Activated T-helper 1 cell treated with anti-CD3 and anti-CD28 coated beads, Interleukin-2, amount 50 U/mL, for 16 hours (primary cell): ENCODE measurements at regions not wholly inside any gene's neighbourhood (a gene's known extent, or its start where the extent isn't known, plus 50 kb on each side); places are given as distances from the start of the nearest gene placed in this dataset.

Experiments
- DNase-seq, 2 donors: peaks; one replicate each; pipeline ENCODE4 v3.0.0-alpha.2; 2020; ENCODE audit warnings: low read depth in 1 of 2, low spot score in 1 of 2

GRCh38 chr18:78178812-78179211 lies 800.8 kb upstream of the SALL3 start:
- DNase-seq, result no peak

- DNase-seq, result no peak
These were observed 798.9 kb upstream of the SALL3 start for GRCh38 chr18:78180741-78181140.

DNA sequence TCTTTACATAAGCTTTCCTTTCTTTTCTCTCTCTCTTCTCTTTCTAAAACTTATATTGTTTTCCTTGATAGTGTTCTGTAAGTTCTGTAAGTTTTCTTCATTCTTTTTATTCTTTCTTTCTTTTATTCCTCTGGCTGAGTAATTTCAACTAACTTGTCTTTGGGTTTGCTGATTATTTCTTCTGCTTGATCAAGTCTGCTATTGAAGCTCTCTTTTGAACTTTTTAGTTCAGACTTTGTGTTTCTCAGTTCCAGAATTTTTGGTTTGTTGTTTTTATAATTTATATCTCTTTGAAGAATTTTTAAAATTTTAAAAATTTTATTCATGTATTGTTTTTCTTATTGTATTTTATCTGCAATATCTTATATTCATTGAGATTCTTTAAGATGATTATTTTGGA lies 795.8 kb upstream of the SALL3 start:
- no peak for DNase-seq

DNA sequence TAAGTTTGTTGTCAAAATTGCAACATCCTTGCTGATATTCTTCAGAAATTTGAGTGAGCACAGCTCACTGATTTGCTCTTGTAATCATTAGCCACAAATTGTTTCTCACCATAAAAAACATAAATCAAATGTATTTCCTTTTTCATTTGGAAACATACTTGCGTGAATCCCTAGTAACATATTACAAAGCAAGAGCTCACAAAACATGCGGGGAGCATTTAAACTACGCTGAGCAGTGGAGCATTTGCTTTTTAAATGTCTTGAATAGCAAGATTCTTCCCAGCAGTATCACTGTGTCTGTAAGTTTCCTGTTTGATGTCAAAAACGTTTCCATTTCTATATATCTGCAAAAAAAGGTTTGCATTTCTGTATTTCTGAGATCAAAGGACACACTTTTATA lies 788.3 kb upstream of the SALL3 start:
- no peak for DNase-seq

GRCh38 chr18:78192054-78192453 lies 787.6 kb upstream of the SALL3 start:
- DNase-seq, result no peak

- no peak for DNase-seq
These were observed 783.3 kb upstream of the SALL3 start for GRCh38 chr18:78196280-78196679.

DNA sequence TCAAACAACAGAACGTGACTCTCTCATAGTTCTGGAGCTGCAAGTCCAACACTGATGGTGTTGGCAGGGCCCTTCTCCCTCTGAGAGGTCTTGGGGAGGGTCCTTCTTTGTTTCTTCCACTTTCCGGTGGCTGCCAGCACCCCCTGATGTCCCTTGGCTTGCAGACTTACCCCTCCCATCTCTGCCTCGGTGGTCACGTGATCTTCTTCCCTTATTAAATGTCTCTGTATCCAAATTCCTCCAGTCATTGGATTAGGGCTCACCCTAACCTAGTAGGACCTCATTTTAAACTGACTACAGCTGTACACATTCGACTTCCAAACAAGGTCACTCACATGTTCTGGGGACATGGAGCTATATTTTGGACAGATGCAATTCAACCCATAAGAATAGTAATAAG lies 780.6 kb upstream of the SALL3 start:
- DNase-seq, result no peak

- no peak for DNase-seq
These were observed 780.0 kb upstream of the SALL3 start for GRCh38 chr18:78199611-78200010.

DNA sequence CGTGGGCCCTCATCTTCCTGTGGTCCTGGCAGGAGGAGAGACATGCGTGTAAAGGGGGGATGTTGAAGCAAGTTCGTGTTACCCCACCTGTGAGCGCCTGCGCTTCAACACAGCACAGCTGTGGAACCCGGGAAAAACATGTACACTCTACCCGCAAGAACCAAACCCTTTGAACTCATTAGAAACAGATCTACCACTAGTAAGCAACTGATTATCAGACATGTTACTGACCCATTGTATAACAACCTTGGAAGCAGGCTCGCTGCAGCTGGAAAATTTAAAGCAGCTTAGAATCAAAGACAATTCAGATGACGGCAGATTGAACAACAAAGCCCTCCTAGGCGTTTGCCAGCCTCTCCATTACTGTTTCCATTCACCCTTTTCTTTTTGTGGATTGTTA lies 771.7 kb upstream of the SALL3 start:
- DNase-seq, result no peak

- no peak for DNase-seq
These were observed 771.2 kb upstream of the SALL3 start for GRCh38 chr18:78208461-78208860.

GRCh38 chr18:78213361-78213994 lies 766.1 kb upstream of the SALL3 start:
- DNase-seq, result no peak

GRCh38 chr18:78221496-78221895 lies 758.1 kb upstream of the SALL3 start:
- DNase-seq, result no peak

DNA sequence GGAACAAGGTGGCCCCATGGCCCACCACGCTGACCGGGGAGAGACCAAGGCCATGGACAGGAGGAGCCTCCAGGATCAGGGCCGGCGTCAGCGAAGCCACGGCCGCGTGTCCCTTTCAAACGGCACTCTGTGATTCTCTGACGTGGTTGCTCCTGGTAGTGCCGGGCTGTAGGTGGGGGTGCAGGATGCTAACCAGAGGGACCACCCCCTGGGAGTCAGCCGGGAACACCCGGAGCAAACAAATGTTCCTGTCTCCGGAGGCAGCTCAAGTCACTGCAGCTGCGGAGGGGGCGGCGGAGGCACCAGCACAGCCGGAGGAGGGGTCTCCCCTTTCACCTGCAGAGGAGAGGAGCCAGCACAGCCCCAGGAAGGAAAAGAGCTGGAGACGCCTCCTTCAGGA lies 750.6 kb upstream of the SALL3 start:
- DNase-seq, result no peak

DNA sequence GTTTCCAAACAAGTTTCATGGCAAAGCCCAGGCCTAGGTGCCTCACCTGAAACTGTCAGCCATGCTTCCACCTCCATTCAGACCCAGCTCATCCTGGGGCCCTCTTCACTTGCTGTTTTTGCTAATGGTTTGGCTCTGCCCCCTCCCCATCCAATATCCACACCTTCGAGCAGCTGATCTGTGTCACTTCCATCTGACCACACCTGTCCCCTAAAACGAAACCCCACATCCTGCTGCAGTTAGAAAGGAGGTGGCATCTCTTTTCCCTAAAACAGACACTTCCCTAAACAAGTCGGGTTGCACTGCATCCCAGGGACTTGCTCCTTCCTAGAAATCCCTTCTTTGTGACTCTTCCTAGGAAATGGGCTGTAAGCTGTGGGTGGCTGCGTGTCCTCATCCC lies 748.7 kb upstream of the SALL3 start:
- no peak for DNase-seq

GRCh38 chr18:78232196-78232595 lies 747.4 kb upstream of the SALL3 start:
- no peak for DNase-seq

GRCh38 chr18:78237864-78238263 lies 741.8 kb upstream of the SALL3 start:
- DNase-seq, result no peak

DNA sequence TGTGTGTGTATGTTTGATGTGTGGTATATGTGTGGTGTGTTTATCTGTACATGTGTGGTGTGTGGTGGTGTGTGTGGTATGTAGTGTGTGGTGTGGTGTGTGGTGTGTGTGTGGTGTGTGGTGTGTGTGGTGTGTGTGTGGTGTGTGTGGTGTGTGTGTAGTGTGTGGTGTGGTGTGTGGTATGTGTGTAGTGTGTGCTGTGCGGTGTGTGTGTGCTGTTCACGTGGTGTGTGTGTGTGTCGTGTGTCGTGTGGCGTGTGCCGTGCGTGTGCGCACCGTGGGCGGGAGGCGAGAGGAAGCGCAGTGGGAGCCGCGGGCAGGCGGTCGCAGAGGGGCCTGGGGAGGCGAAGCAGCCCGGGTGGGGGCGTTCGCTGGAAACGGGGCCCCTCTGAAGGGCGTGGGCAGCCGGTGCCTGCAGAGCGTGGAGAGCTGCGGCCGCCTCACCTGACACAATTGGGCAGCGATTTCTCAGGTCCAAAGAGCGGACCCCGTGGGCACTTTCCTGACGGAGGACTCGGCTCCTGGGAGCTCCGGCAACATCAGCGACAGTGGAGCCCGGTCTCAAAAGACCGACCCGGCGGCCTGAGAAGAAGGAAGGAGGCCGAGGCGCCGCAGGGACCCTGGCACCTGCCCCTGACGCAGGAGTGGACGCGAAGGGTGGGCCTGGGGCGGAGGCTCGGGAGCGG lies 741.1 kb upstream of the SALL3 start:
- DNase-seq, result no peak

- no peak for DNase-seq
These were observed 740.5 kb upstream of the SALL3 start for GRCh38 chr18:78239090-78239457.

GRCh38 chr18:78240101-78240500 lies 739.5 kb upstream of the SALL3 start:
- no peak for DNase-seq

DNA sequence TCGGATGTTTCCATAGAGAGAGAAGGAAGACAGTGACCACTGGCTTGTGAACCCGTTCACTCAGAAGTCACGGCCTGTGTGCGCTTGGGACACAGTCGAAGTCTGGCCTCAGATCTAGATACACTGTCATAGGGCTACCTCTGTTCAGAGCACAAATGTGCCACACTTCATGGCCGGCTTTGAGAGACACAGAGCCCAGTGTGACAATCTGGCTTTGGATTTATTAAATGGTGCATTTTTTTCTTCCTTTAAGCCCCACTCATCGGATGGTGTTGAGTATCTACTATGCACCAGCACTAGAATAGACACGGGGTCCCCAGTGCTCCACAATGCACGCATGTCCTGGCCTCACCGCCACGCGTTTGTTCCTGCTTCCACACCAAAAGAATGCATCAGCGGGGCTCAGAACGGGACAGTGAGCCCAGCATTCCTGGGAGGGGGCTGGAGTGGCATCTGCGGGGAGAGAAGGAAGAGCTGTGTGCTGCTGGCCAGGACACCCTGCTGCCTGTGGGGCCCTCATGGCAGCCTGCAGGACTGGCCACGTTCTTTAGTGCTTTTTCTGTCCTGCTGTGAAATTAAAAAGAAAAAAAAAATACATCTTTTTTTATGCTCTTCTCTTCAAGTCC lies 738.9 kb upstream of the SALL3 start:
- DNase-seq, result no peak

DNA sequence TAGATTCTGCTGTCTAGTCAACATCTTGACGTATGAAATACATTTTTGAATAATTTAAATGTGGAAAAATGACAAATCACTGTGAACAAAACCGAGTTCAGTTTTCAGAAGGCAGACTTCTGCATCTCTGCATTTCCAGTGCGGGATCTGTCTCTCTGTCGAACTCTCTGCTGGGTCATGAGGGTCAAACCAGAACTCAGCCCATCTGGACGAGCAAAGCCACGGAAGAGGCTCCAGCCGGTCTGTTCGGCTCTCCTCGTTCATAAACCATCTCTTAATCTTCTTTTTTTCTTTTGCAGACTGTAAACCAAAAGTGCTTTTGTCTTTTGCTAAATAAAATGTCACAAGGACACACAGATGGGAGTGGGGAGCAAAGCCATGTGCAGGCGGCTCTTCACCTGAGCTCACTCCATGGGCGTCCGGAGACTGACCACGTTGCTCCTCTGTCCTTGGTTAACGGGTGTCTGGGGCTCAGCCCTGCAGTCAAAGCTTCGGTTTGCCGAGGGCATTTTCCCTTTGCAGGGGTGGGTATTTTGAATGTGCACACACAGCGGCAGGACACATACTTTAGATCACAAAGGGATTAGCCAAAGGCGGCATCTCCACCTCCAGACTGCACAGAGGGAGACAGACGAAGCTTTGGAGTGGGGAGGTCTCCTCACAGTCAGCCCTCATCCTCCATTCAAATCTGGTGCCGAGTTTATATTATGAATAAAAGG lies 737.9 kb upstream of the SALL3 start:
- DNase-seq, result no peak

DNA sequence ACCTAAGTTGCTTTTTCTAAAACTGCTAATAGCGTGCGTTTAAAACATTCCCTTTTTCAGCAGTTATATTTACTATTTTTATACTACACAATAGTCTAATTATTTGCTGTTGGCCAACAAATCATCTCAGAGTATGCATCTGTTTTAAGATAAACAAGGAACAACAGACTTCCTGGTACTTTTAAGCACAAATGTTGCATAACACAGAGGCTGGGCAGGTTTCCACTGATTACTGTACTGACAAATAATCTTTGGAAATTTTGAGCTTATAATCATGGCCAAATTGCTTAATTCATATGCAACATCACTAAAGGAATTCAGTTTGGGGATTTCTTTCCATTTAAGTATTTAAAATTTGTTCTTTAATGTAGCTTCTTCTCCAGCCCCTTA lies 737.4 kb upstream of the SALL3 start:
- DNase-seq, result no peak
